ENCODE measurements at regions not wholly inside any gene's neighbourhood (a gene's known extent, or its start where the extent isn't known, plus 50 kb on each side); places are given as distances from the start of the nearest gene placed in this dataset.
A peak's percentile ranks its signal among the peaks of the same experiment; 100 is the strongest.

DNA sequence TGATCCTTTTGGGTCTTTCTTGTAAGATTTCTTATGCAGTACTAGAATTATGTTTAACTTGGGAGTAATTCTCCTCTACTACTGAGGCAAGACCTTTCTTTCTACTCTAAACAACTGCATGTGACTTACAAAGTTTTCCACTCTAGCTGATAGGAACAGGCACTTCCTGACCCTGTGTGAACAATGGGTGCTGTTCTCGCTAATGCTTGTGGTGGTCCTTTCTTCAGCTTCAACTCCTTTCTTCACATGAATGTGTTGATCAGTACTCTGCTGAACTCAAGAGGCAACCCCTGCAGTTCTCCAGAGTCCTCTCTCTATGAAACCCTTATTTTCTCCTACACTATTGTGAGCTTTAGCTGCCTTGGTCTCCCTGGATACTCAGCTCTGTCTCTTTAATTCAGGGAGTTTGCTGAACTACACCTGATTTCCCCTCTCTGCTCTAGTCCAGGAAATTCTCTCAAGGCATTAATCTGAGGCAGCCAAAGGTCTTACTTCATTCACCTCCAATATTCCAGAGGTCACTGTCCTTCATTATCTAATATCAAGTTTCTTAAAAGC, 484.6 kb upstream of the PIK3R1 start:
- peaks cover 0 to 6% (median 0%) of the 10 kb centered on the region in 9 donors for H3K4me1 ChIP-seq
- peaks cover 0 to 9% (median 0%) of the 10 kb centered on the region in 11 donors for H3K9me3 ChIP-seq
- WGBS, 2 donors: 73 to 74% methylated on average over 1 of the region's 1 CpG
- H3K27me3 ChIP-seq: no peaks in the 10 kb centered on the region
- no peak overlapping the region for H3K27ac ChIP-seq
- no peak overlapping the region for H3K4me3 ChIP-seq
- no peaks in the 10 kb centered on the region for H3K36me3 ChIP-seq
- intact Hi-C loops (cut with DNase I): no loop called here
- TF ChIP-seq, protein P1, sequence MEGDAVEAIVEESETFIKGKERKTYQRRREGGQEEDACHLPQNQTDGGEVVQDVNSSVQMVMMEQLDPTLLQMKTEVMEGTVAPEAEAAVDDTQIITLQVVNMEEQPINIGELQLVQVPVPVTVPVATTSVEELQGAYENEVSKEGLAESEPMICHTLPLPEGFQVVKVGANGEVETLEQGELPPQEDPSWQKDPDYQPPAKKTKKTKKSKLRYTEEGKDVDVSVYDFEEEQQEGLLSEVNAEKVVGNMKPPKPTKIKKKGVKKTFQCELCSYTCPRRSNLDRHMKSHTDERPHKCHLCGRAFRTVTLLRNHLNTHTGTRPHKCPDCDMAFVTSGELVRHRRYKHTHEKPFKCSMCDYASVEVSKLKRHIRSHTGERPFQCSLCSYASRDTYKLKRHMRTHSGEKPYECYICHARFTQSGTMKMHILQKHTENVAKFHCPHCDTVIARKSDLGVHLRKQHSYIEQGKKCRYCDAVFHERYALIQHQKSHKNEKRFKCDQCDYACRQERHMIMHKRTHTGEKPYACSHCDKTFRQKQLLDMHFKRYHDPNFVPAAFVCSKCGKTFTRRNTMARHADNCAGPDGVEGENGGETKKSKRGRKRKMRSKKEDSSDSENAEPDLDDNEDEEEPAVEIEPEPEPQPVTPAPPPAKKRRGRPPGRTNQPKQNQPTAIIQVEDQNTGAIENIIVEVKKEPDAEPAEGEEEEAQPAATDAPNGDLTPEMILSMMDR (IDR thresholded peaks at IDR 0.05): no peak
- ATAC-seq (peak in 1 of 8 donors; percentile 39), DNase-seq (no peak)

DNA sequence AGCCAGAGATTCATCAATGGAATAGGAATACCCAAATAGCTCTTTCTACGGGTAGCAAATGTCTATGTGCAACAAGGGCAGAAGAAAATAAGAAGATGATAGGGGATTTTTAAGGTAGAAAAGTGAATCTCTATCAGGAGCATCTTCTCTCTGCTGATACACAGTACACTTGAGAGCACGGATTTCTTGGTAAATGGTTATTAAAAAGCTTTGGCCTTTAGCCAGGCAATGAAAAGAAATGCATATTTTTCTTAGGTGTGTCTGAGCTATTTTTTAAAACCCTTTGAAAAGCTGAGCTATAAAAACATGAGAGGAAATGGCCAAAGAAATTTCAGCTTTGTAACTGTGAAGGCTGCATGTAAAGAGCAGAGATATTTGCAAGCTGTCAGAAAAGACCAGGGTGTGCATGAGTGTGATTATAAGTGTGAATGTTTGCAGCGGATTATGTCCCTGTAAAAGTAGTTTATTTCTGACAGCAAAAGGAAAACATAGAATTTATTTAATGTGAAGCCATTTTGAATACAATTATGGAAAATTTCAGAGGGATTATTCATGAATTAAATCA, 487.1 kb upstream of the PIK3R1 start:
- H3K4me3 ChIP-seq: no peak overlapping the region
- no peak for ATAC-seq
- no peaks in the 10 kb centered on the region for H3K9me3 ChIP-seq
- DNase-seq: no peak
- WGBS, 2 donors: 67 to 68% methylated on average over 3 of the region's 3 CpGs
- H3K36me3 ChIP-seq: no peaks in the 10 kb centered on the region
- no peak overlapping the region for H3K27ac ChIP-seq
- intact Hi-C loops (cut with DNase I): no loop called here
- H3K27me3 ChIP-seq: no peaks in the 10 kb centered on the region
- TF ChIP-seq, protein P1 (IDR thresholded peaks at IDR 0.05): no peak
- H3K4me1 ChIP-seq: peaks cover 0 to 6% (median 0%) of the 10 kb centered on the region in 9 donors

DNA sequence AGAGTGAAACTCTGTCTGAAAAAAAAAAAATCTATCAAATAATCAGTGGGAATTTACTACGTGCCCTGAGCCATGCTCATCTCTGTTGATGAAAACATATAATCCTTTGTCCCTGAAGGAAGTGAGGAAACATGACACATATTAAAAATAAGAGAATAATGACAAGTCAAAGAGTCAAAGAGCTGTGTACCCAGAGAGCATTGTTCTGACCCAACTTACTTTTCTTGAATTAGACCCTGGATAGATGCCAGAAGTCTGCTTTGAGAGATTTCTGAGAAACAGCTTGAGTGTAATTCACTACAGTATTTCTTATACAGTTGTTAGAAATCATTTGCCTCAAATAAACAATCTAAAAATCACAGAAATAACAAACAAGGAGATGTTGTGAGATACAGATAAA, 490.0 kb upstream of the PIK3R1 start:
- H3K9me3 ChIP-seq: no peaks in the 10 kb centered on the region
- DNase-seq: no peak
- no peaks in the 10 kb centered on the region for H3K36me3 ChIP-seq
- peaks cover 0 to 2% (median 0%) of the 10 kb centered on the region in 9 donors for H3K4me1 ChIP-seq
- no peak overlapping the region for H3K4me3 ChIP-seq
- intact Hi-C loops (cut with DNase I): no loop called here
- WGBS, 2 donors: 43 to 82% methylated on average over 1 of the region's 1 CpG
- no peaks in the 10 kb centered on the region for H3K27me3 ChIP-seq
- no peak overlapping the region for H3K27ac ChIP-seq
- no peak for ATAC-seq
- TF ChIP-seq, protein P1 (IDR thresholded peaks at IDR 0.05): no peak

DNA sequence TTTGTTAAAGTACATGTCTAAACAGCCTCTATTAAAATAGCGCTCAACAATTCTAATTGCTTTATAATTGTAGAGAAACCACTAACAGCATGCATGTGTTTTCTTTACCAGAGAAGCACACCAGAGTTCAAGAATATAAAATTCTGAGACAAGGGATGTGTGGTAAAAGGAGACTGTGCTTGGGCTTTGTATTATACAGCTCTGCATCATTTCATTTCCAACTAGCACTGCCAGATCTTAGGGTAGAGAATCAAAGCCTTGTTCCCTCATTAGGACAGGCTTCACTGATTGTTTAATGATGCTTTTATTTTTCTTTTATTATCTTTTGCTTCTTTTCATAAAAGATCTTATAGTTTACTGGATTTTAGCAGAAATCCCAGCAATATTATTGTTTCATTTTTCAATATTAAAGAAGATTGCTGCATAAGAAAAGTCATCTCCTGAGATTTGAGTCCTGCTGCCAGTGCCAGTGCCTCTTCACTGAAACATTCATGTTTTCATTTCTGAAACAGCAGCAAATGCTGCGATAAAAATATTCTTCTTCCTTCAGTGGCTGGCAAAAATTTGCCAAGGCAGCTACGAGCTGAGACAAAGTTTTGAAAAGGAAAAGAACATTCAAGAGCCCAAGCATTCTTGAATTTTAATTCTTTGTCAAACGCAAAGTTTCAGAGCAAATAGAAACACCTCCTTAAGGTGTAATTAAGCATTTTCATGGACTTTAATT, 491.0 kb upstream of the PIK3R1 start:
- Histone ChIP-seq H3K4me3 (no peak overlapping the region), H3K9me3 (no peaks in the 10 kb centered on the region), H3K36me3 (no peaks in the 10 kb centered on the region), H3K27me3 (no peaks in the 10 kb centered on the region), H3K4me1 (peaks cover 0 to 2% (median 0%) of the 10 kb centered on the region in 9 donors), H3K27ac (no peak overlapping the region)
- TF ChIP-seq, protein P1 (IDR thresholded peaks at IDR 0.05): no peak
- ATAC-seq: no peak
- whole genome bisulfite sequencing, 2 donors: 73 to 76% methylated on average over 4 of the region's 4 CpGs
- DNase-seq: no peak
- intact Hi-C loops (cut with DNase I): no loop called here

Data from heart right ventricle (tissue), 16 donors.